ENCODE measurements at regions not wholly inside any gene's neighbourhood (a gene's known extent, or its start where the extent isn't known, plus 50 kb on each side); places are given as distances from the start of the nearest gene placed in this dataset.

- TF ChIP-seq, protein P1, sequence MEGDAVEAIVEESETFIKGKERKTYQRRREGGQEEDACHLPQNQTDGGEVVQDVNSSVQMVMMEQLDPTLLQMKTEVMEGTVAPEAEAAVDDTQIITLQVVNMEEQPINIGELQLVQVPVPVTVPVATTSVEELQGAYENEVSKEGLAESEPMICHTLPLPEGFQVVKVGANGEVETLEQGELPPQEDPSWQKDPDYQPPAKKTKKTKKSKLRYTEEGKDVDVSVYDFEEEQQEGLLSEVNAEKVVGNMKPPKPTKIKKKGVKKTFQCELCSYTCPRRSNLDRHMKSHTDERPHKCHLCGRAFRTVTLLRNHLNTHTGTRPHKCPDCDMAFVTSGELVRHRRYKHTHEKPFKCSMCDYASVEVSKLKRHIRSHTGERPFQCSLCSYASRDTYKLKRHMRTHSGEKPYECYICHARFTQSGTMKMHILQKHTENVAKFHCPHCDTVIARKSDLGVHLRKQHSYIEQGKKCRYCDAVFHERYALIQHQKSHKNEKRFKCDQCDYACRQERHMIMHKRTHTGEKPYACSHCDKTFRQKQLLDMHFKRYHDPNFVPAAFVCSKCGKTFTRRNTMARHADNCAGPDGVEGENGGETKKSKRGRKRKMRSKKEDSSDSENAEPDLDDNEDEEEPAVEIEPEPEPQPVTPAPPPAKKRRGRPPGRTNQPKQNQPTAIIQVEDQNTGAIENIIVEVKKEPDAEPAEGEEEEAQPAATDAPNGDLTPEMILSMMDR (IDR thresholded peaks at IDR 0.05) = no peak
- TF ChIP-seq POLR2A (IDR thresholded peaks at IDR 0.05) = no peak
Observed at GRCh38 chr11:92317721-92318120, 93.1 kb downstream of the FAT3 start.

All from body of pancreas (tissue), 4 donors.